Skeletal muscle cell (primary cell): ENCODE measurements at regions not wholly inside any gene's neighbourhood (a gene's known extent, or its start where the extent isn't known, plus 50 kb on each side); places are given as distances from the start of the nearest gene placed in this dataset.
"Not testable (repeated sequence)": the region's sequence is repeated elsewhere in the genome, so short reads cannot be mapped to it uniquely, and the experiment has no call there.

Source experiments
- DNase-seq: peaks from one replicate; pipeline ENCODE4 v3.0.0-alpha.2; 2010; ENCODE audit warnings: low read depth
- H3K4me3 ChIP-seq: 2 replicates; pipeline ENCODE4 v1.5.1; 2011; ENCODE audit warnings: low read depth, mild to moderate bottlenecking, control low read depth, low read length, moderate library complexity

GRCh38 chr2:14749884-14750283 is 117.4 kb downstream of the LRATD1 start:
- no peak overlapping the region for H3K4me3 ChIP-seq
- peak; percentile 26 for DNase-seq

GRCh38 chr2:14750433-14750832 is 117.9 kb downstream of the LRATD1 start:
- DNase-seq = no peak
- no peak overlapping the region for H3K4me3 ChIP-seq

- no peak for DNase-seq
Measured at GRCh38 chr2:14751581-14751980, 119.1 kb downstream of the LRATD1 start.

GRCh38 chr2:14752295-14752694 is 119.8 kb downstream of the LRATD1 start:
- no peak overlapping the region for H3K4me3 ChIP-seq
- DNase-seq = no peak

More at GRCh38 chr2:14751581-14751980, 119.1 kb downstream of the LRATD1 start:
- H3K4me3 ChIP-seq = no peak overlapping the region

GRCh38 chr2:14756122-14756541 is 123.6 kb downstream of the LRATD1 start:
- no peak overlapping the region for H3K4me3 ChIP-seq
- DNase-seq = no peak

GRCh38 chr2:14756981-14757657 is 124.6 kb downstream of the LRATD1 start:
- DNase-seq = peak; percentile 96
- no peak overlapping the region for H3K4me3 ChIP-seq

GRCh38 chr2:14759082-14759481 is 126.6 kb downstream of the LRATD1 start:
- no peak overlapping the region for H3K4me3 ChIP-seq
- DNase-seq = no peak

- H3K4me3 ChIP-seq = no peak overlapping the region
- no peak for DNase-seq
Measured at GRCh38 chr2:14760169-14760568, 127.7 kb downstream of the LRATD1 start.

GRCh38 chr2:14761118-14761517 is 128.6 kb downstream of the LRATD1 start:
- no peak overlapping the region for H3K4me3 ChIP-seq
- DNase-seq = no peak

- no peak overlapping the region for H3K4me3 ChIP-seq
- no peak for DNase-seq
Measured at GRCh38 chr2:14773696-14774095, 141.2 kb downstream of the LRATD1 start.

GRCh38 chr2:14774436-14774968 is 142.0 kb downstream of the LRATD1 start:
- DNase-seq = no peak

GRCh38 chr2:14776216-14776615 is 143.7 kb downstream of the LRATD1 start:
- DNase-seq = no peak
- no peak overlapping the region for H3K4me3 ChIP-seq

More at GRCh38 chr2:14774436-14774968, 142.0 kb downstream of the LRATD1 start:
- no peak overlapping the region for H3K4me3 ChIP-seq

GRCh38 chr2:14778015-14778414 is 145.5 kb downstream of the LRATD1 start:
- peak; percentile 26 for DNase-seq

GRCh38 chr2:14779252-14779651 is 146.7 kb downstream of the LRATD1 start:
- H3K4me3 ChIP-seq = no peak overlapping the region
- no peak for DNase-seq

More at GRCh38 chr2:14778015-14778414, 145.5 kb downstream of the LRATD1 start:
- H3K4me3 ChIP-seq = no peak overlapping the region

- DNase-seq = no peak
- H3K4me3 ChIP-seq = no peak overlapping the region
Measured at GRCh38 chr2:14781142-14781541, 148.6 kb downstream of the LRATD1 start.

GRCh38 chr2:14788814-14789213 is 156.3 kb downstream of the LRATD1 start:
- not testable (repeated sequence) for H3K4me3 ChIP-seq, DNase-seq

- DNase-seq = peak; percentile 11
- no peak overlapping the region for H3K4me3 ChIP-seq
Measured at GRCh38 chr2:14790041-14790640, 157.6 kb downstream of the LRATD1 start.

- DNase-seq = no peak
- H3K4me3 ChIP-seq = no peak overlapping the region
Measured at GRCh38 chr2:14803994-14804393, 171.5 kb downstream of the LRATD1 start.

GRCh38 chr2:14804902-14805301 is 172.4 kb downstream of the LRATD1 start:
- no peak for DNase-seq
- no peak overlapping the region for H3K4me3 ChIP-seq

GRCh38 chr2:14806613-14807012 is 174.1 kb downstream of the LRATD1 start:
- no peak for DNase-seq
- H3K4me3 ChIP-seq = no peak overlapping the region

- no peak overlapping the region for H3K4me3 ChIP-seq
- DNase-seq = no peak
Measured at GRCh38 chr2:14815201-14815600, 182.7 kb downstream of the LRATD1 start.
